SK-N-DZ (cell line): ENCODE measurements at regions not wholly inside any gene's neighbourhood (a gene's known extent, or its start where the extent isn't known, plus 50 kb on each side); places are given as distances from the start of the nearest gene placed in this dataset.

Experiments
- DNase-seq: peaks from one replicate; pipeline ENCODE4 v3.0.0-alpha.2; 2015; ENCODE audit warnings: low spot score

GRCh38 chr1:216924732-216925131, 201.5 kb upstream of the ESRRG start:
- DNase-seq, result no peak

GRCh38 chr1:216923601-216924000, 200.4 kb upstream of the ESRRG start:
- no peak for DNase-seq

GRCh38 chr1:216922406-216922805, 199.2 kb upstream of the ESRRG start:
- no peak for DNase-seq

GRCh38 chr1:216921866-216922265, 198.6 kb upstream of the ESRRG start:
- no peak for DNase-seq

- no peak for DNase-seq
These were observed 196.1 kb upstream of the ESRRG start for GRCh38 chr1:216919060-216919970.

GRCh38 chr1:216916890-216917438, 193.7 kb upstream of the ESRRG start:
- no peak for DNase-seq

GRCh38 chr1:216914974-216915373, 191.7 kb upstream of the ESRRG start:
- DNase-seq, result no peak

- DNase-seq, result no peak
These were observed 190.7 kb upstream of the ESRRG start for GRCh38 chr1:216913976-216914375.

- DNase-seq, result no peak
These were observed 187.0 kb upstream of the ESRRG start for GRCh38 chr1:216910081-216910840.

- DNase-seq, result no peak
These were observed 184.9 kb upstream of the ESRRG start for GRCh38 chr1:216908126-216908525.

- DNase-seq, result no peak
These were observed 183.9 kb upstream of the ESRRG start for GRCh38 chr1:216907100-216907499.

GRCh38 chr1:216905781-216906180, 182.6 kb upstream of the ESRRG start:
- no peak for DNase-seq

GRCh38 chr1:216905137-216905536, 181.9 kb upstream of the ESRRG start:
- DNase-seq, result no peak

- DNase-seq, result no peak
These were observed 181.2 kb upstream of the ESRRG start for GRCh38 chr1:216904471-216904870.

GRCh38 chr1:216903382-216903740, 180.1 kb upstream of the ESRRG start:
- no peak for DNase-seq

- DNase-seq, result no peak
These were observed 179.6 kb upstream of the ESRRG start for GRCh38 chr1:216902669-216903381.

GRCh38 chr1:216900116-216900620, 176.9 kb upstream of the ESRRG start:
- DNase-seq, result no peak

GRCh38 chr1:216898801-216899200, 175.6 kb upstream of the ESRRG start:
- no peak for DNase-seq

GRCh38 chr1:216896146-216896545, 172.9 kb upstream of the ESRRG start:
- DNase-seq, result no peak

GRCh38 chr1:216894494-216894893, 171.3 kb upstream of the ESRRG start:
- no peak for DNase-seq

GRCh38 chr1:216892581-216893160, 169.4 kb upstream of the ESRRG start:
- DNase-seq, result no peak
